CD14-positive monocyte (primary cell): ENCODE measurements at regions not wholly inside any gene's neighbourhood (a gene's known extent, or its start where the extent isn't known, plus 50 kb on each side); places are given as distances from the start of the nearest gene placed in this dataset.

Experiments used
- DNase-seq, 3 donors: peaks; one replicate each; pipeline ENCODE4 v3.0.0-alpha.2; 2011 to 2022
- H2AFZ ChIP-seq: 2 replicates; pipeline ENCODE4 v1.6.0; 2012; ENCODE audit warnings: mild to moderate bottlenecking, low read depth, low read length, inconsistent platforms; ENCODE audit not compliant: insufficient read depth, poor library complexity, severe bottlenecking
- H3K27ac ChIP-seq, 2 donors: 1 replicate in 1 of 2; 2 replicates in 1 of 2; pipeline ENCODE4 v1.5.1; 2012 to 2013; ENCODE audit warnings: low read length in 2 of 2, control low read depth in 1 of 2, inconsistent platforms in 1 of 2, low read depth in 1 of 2, mild to moderate bottlenecking in 1 of 2
- H3K27me3 ChIP-seq, 2 donors: one replicate each; pipeline versions ENCODE4 v1.6.0 to v1.6.1; 2011 to 2013; ENCODE audit warnings: low read length in 2 of 2; ENCODE audit not compliant: control insufficient read depth in 2 of 2, insufficient read depth in 2 of 2
- H3K36me3 ChIP-seq, 2 donors: replicated peaks in 1 of 2; 1 replicate in 1 of 2; 2 replicates in 1 of 2; pipeline versions ENCODE4 v1.5.1 to v1.6.1; 2012 to 2013; ENCODE audit warnings: low read length in 2 of 2, control low read depth in 1 of 2, inconsistent platforms in 1 of 2, mild to moderate bottlenecking in 1 of 2; ENCODE audit not compliant: insufficient read depth in 2 of 2, control insufficient read depth in 1 of 2
- H3K4me1 ChIP-seq, 2 donors: 1 replicate in 1 of 2; 2 replicates in 1 of 2; pipeline versions ENCODE4 v1.5.1 to v1.6.1; 2012 to 2013; ENCODE audit warnings: low read length in 2 of 2, control low read depth in 1 of 2, inconsistent platforms in 1 of 2, mild to moderate bottlenecking in 1 of 2, moderate library complexity in 1 of 2; ENCODE audit not compliant: insufficient read depth in 2 of 2, control insufficient read depth in 1 of 2
- H3K4me2 ChIP-seq: replicated peaks from 2 replicates; pipeline ENCODE3; 2012; ENCODE audit warnings: low read length, moderate library complexity, mild to moderate bottlenecking; ENCODE audit not compliant: poor library complexity, severe bottlenecking; ENCODE audit errors: extremely low read depth
- H3K4me3 ChIP-seq, 3 experiments: fragments of 200-600 bp in 1 of 3; sonication (generic) in 1 of 3; replicated peaks in 1 of 3; 1 replicate in 2 of 3; 2 replicates in 1 of 3; pipeline ENCODE4 v1.5.1; 2011 to 2013; ENCODE audit warnings: low read length in 3 of 3, mild to moderate bottlenecking in 3 of 3, control low read depth in 2 of 3, low read depth in 2 of 3, inconsistent platforms in 1 of 3, moderate library complexity in 1 of 3
- H3K79me2 ChIP-seq: 2 replicates; pipeline ENCODE4 v1.6.0; 2012; ENCODE audit warnings: mild to moderate bottlenecking, control low read depth, inconsistent platforms, low read length, moderate library complexity; ENCODE audit not compliant: insufficient read depth
- H3K9ac ChIP-seq: 2 replicates; pipeline ENCODE4 v1.6.0; 2017; ENCODE audit warnings: low read length, mild to moderate bottlenecking; ENCODE audit not compliant: insufficient read depth, poor library complexity, severe bottlenecking
- H3K9me3 ChIP-seq, 2 donors: replicated peaks in 1 of 2; 1 replicate in 1 of 2; 2 replicates in 1 of 2; pipeline versions ENCODE4 v1.5.1 to v1.6.1; 2012 to 2013; ENCODE audit warnings: low read length in 2 of 2, control low read depth in 1 of 2; ENCODE audit not compliant: control insufficient read depth in 1 of 2, insufficient read depth in 1 of 2
- H4K20me1 ChIP-seq: 2 replicates; pipeline ENCODE4 v1.6.0; 2012; ENCODE audit warnings: mild to moderate bottlenecking, low read length, control low read depth, moderate library complexity; ENCODE audit not compliant: insufficient read depth
- H3K27ac Mint-ChIP-seq, 7 donors: one replicate each; pipeline ENCODE4 v1.8.0; 2020; ENCODE audit warnings: mild to moderate bottlenecking in 7 of 7, mixed read lengths in 7 of 7, moderate library complexity in 6 of 7, inconsistent platforms in 2 of 7
- H3K27me3 Mint-ChIP-seq, 3 donors: one replicate each; pipeline ENCODE4 v1.8.0; 2021 to 2022; ENCODE audit warnings: low read depth in 3 of 3, mild to moderate bottlenecking in 3 of 3, mixed read lengths in 3 of 3, moderate library complexity in 3 of 3, inconsistent platforms in 1 of 3
- H3K36me3 Mint-ChIP-seq, 2 donors: one replicate each; pipeline ENCODE4 v1.8.0; 2020; ENCODE audit warnings: mixed read lengths in 2 of 2, inconsistent platforms in 1 of 2, mild to moderate bottlenecking in 1 of 2
- H3K4me1 Mint-ChIP-seq: one replicate; pipeline ENCODE4 v1.8.0; 2020; ENCODE audit warnings: mild to moderate bottlenecking, mixed read lengths
- H3K4me3 Mint-ChIP-seq, 2 donors: one replicate each; pipeline ENCODE4 v1.8.0; 2020; ENCODE audit warnings: mild to moderate bottlenecking in 2 of 2, mixed read lengths in 2 of 2, moderate library complexity in 1 of 2
- H3K9me3 Mint-ChIP-seq, 7 donors: one replicate each; pipeline ENCODE4 v1.8.0; 2020 to 2022; ENCODE audit warnings: mixed read lengths in 7 of 7, mild to moderate bottlenecking in 6 of 7, moderate library complexity in 6 of 7, inconsistent platforms in 2 of 7
- WGBS: methylation state at CpG from one replicate; pipeline ENCODE4 v1.1.5; 2013; ENCODE audit warnings: missing lambda C conversion rate; ENCODE audit not compliant: insufficient coverage; 5-methylcytosine and 5-hydroxymethylcytosine counted together
- intact Hi-C, 2 donors: fragments of 100-400 bp; cut with micrococcal nuclease; formaldehyde crosslinking; loops; one replicate each; pipeline versions ENCODE4 v1.15.0 to v1.15.1; 2023
- TF ChIP-seq, protein P1 (sequence below): fragments of 200-600 bp; IDR thresholded peaks from one replicate; pipeline ENCODE4 v1.8.0; 2022; ENCODE audit warnings: antibody characterized with exemption, mild to moderate bottlenecking

DNA sequence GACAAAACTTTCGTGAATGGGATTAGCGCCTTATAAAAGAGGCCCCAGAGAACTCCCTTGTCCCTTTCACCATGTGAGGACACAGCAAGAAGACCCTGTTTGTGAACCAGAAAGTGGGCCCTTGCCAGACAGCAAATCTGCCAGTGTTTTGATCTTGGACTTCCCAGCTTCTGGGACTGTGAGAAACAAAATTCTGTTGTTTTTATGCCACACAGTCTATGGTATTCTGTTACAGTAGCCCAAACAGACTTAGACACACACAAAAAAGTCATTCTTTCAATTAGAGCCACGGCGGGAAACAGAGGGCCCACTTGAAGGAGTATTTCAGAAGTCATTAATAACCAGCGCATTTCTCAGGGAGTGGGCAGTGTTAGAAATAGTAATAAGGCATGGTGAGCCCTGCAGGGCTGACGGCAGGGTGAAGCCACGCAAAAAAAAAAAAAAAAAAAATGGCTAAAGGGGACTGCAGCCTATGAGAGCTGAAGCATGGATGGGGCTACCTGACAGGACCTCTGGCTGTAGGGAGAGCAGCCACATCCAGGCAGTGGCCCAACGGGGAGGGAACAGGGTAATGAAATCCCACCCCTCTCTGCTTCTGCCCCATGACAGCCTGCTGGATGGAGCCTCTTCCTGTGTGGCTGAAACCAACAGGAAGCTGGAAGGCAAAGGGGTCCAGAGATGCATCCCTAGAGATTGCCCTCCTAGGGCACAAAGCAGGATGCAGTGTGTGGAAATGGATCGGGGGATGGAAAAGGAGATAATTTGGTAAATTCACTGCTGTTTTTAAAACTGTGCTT lies 189.3 kb downstream of the KCNS3 start:
- H3K9me3 Mint-ChIP-seq: peaks cover 0 to 6% (median 0%) of the 10 kb centered on the region in 7 donors
- no peaks in the 10 kb centered on the region for H3K36me3 Mint-ChIP-seq
- H3K4me1 ChIP-seq: no peaks in the 10 kb centered on the region
- H3K4me1 Mint-ChIP-seq: peaks cover 9% of the 10 kb centered on the region
- no peak overlapping the region for H3K4me3 ChIP-seq
- DNase-seq: no peak
- WGBS: 66% methylated on average over 3 of the region's 9 CpGs
- no peak overlapping the region for H3K9ac ChIP-seq
- peaks cover 0 to 5% (median 1%) of the 10 kb centered on the region in 3 donors for H3K27me3 Mint-ChIP-seq
- intact Hi-C loops: no loop called here
- H2AFZ ChIP-seq: no peak overlapping the region
- no peak overlapping the region for H3K4me3 Mint-ChIP-seq
- no peaks in the 10 kb centered on the region for H4K20me1 ChIP-seq
- H3K27ac Mint-ChIP-seq: no peak overlapping the region
- H3K27me3 ChIP-seq: no peaks in the 10 kb centered on the region
- H3K79me2 ChIP-seq: no peaks in the 10 kb centered on the region
- no peak overlapping the region for H3K4me2 ChIP-seq
- TF ChIP-seq, protein P1, sequence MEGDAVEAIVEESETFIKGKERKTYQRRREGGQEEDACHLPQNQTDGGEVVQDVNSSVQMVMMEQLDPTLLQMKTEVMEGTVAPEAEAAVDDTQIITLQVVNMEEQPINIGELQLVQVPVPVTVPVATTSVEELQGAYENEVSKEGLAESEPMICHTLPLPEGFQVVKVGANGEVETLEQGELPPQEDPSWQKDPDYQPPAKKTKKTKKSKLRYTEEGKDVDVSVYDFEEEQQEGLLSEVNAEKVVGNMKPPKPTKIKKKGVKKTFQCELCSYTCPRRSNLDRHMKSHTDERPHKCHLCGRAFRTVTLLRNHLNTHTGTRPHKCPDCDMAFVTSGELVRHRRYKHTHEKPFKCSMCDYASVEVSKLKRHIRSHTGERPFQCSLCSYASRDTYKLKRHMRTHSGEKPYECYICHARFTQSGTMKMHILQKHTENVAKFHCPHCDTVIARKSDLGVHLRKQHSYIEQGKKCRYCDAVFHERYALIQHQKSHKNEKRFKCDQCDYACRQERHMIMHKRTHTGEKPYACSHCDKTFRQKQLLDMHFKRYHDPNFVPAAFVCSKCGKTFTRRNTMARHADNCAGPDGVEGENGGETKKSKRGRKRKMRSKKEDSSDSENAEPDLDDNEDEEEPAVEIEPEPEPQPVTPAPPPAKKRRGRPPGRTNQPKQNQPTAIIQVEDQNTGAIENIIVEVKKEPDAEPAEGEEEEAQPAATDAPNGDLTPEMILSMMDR: no peak
- H3K27ac ChIP-seq: no peak overlapping the region
- H3K36me3 ChIP-seq: no peaks in the 10 kb centered on the region
- no peaks in the 10 kb centered on the region for H3K9me3 ChIP-seq

DNA sequence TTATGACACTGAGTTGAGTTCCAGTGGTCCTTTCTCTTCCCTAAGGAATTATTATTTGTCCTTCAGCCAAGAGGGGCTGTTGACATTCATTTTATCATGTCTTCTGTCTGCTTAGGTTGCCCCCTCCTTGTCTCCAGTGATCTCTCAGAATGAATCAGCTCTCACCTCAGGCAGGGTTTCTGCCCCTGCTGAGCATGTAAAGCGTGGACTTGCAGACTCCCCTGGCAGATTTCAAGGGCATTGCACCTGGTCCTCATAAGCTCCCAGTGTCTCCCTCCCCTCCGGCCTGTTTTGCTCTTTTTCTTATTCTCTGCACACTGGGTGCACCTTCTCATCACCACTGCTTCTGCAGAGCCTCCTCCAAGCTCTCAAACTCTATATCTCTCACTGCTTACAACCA lies 188.4 kb downstream of the KCNS3 start:
- Histone ChIP-seq H3K36me3 (no peaks in the 10 kb centered on the region), H3K27ac (no peak overlapping the region), H3K79me2 (no peaks in the 10 kb centered on the region), H3K9ac (no peak overlapping the region), H3K4me1 (no peaks in the 10 kb centered on the region), H3K27me3 (no peaks in the 10 kb centered on the region), H2AFZ (no peak overlapping the region), H4K20me1 (no peaks in the 10 kb centered on the region), H3K4me3 (no peak overlapping the region), H3K4me2 (no peak overlapping the region), H3K9me3 (no peaks in the 10 kb centered on the region)
- no peak overlapping the region for H3K27ac Mint-ChIP-seq
- H3K27me3 Mint-ChIP-seq: peaks cover 0 to 5% (median 1%) of the 10 kb centered on the region in 3 donors
- intact Hi-C loops: no loop called here
- no peak overlapping the region for H3K4me3 Mint-ChIP-seq
- 71% methylated on average over 2 of the region's 2 CpGs for WGBS
- H3K4me1 Mint-ChIP-seq: peaks cover 9% of the 10 kb centered on the region
- no peaks in the 10 kb centered on the region for H3K36me3 Mint-ChIP-seq
- TF ChIP-seq, protein P1: no peak
- peaks cover 0 to 6% (median 0%) of the 10 kb centered on the region in 7 donors for H3K9me3 Mint-ChIP-seq
- DNase-seq: no peak
